HG02884 (cell line): ENCODE measurements at regions not wholly inside any gene's neighbourhood (a gene's known extent, or its start where the extent isn't known, plus 50 kb on each side); places are given as distances from the start of the nearest gene placed in this dataset.
"Not testable (repeated sequence)": the region's sequence is repeated elsewhere in the genome, so short reads cannot be mapped to it uniquely, and the experiment has no call there.

Source experiments
- ATAC-seq: cut with Tn5 transposase; IDR thresholded peaks from one replicate; pipeline ENCODE4 v1.9.1; 2021; ENCODE audit warnings: mild to moderate bottlenecking, moderate library complexity; ENCODE audit not compliant: unreplicated experiment

DNA sequence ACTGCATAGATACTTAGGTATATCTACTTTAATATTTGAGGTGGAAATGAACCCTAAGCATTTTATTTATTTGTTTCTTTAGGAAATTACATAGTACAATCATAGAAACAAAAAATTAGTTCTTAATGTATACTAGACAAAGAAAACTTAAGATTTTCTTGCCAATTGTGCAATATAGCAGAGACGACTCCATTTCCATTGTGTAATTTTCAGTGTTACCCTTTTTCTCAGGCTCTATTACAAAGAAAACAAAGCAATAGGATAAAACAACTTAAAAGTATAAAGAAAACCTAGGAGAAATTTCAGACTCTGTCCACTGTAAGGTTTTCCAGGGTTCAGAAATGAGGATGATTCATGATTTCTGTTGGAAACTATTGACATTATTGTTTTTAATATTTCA lies 89.0 kb upstream of the SERTAD2 start:
- no peak for ATAC-seq

DNA sequence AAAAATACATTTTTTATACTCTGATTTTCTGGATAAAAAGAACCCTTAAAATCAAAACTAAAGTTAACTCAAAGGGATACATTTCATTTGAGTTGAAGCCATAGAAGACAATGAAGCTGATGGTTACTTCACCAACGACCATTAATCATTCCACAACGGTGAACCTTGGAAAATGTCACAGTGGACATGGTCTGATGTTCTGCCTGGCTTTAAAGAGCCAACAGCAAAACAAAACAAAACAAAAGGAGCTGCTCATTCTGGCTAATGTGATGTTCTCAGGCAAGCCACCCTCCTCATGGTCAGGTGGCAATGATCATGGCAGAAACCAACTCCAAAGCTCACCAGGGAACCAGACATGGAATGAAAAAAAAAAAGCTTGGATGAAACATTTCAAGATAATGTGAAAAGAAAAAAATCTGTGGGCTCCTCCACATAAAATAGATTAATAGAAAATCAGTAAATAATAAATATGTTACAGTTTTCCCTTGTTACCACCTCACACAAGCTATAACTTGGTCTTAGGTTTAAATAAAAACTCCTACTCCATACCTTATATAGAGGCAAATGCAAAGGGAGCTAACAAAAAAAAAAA lies 90.1 kb upstream of the SERTAD2 start:
- no peak for ATAC-seq

DNA sequence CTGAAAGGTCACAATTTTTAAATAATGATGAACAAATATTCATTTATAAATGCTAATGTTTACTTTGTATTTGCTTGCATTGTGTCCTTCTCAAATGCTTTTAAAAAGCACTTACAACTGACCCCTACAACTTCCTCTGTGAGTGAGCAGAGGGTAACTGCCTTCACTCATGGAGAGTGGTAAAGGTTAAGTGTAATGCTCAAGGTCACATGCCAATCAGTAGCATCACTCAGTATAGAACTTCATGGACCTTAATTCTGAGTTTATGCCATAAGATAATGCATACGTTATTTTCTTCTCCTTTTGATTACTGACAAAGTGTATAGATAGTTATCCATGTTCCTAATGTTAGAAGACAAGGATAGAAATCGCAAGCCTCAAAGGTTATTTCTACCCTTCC lies 91.8 kb upstream of the SERTAD2 start:
- ATAC-seq = no peak

DNA sequence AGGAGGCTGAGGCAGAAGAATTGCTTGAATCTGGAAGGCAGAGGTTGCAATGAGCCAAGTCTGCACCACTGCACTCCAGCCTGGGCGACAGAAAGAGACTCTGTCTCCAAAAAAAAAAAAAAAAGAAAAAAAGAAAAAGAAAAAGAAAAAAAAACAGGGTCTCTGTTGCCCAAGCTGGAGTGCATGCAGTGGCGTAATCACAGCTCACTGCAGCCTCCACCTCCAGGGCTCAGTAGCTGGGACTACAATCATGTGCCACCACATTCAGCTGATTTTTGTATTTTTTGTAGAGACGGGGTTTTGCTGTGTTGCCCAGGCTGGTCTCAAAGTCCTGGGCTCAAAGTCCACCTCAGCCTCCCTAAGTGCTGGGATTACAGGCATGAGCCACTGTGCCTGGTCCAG lies 94.0 kb upstream of the SERTAD2 start:
- ATAC-seq = not testable (repeated sequence)

DNA sequence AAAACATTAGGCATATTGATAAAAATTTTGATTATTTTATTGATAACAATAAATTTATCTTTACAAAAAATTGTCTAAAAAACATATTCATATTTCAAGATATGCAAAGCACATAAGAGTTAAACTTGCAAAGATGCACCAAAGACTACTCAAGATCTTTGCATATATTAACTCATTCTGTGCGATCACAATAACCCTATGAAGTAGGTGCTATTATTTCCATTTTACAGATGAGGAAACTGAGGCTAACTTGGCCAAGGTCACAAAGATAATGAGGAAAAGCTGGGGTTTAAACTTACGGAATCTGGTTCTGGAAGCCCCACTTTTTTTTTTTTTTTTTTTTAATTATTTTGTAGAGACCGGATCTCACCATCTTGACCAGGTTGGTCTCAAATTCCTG lies 94.4 kb upstream of the SERTAD2 start:
- ATAC-seq = no peak

DNA sequence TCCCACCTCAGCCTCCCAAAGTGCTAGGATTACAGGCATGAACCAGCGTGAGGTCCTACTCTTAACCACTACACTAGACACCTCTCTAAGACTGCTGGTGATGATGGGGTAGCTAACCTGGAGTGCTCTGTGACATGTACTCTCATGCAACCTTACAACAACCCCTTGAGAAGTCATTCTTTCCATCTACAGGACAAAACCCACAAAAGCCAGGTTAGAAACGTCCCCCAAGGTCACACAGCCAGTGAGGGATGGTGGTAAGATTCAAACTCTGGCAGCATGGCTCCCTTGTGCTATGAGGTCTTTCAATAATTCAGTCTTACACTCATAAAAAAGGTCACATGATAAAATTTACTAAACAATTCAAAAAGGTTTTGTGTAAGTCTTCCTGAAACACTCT lies 94.8 kb upstream of the SERTAD2 start:
- ATAC-seq = no peak

DNA sequence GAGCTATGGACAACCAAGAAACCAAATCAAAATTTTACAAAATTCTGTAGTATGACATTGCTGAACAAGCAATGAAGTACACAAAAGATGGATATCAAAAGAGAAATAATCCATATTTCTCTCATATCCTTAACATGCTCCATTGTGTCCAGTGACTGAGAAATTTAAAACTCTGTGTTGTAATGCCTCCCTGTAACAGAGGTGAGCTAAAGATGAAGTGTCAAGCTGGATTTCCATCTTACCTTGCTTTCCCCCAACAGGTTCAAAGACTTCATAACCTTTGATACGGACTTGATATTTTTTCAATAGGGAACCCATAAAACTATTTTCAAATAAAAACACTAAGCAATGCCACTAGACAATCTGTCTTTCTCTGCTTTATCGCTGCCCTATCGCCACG lies 95.7 kb upstream of the SERTAD2 start:
- ATAC-seq = no peak

DNA sequence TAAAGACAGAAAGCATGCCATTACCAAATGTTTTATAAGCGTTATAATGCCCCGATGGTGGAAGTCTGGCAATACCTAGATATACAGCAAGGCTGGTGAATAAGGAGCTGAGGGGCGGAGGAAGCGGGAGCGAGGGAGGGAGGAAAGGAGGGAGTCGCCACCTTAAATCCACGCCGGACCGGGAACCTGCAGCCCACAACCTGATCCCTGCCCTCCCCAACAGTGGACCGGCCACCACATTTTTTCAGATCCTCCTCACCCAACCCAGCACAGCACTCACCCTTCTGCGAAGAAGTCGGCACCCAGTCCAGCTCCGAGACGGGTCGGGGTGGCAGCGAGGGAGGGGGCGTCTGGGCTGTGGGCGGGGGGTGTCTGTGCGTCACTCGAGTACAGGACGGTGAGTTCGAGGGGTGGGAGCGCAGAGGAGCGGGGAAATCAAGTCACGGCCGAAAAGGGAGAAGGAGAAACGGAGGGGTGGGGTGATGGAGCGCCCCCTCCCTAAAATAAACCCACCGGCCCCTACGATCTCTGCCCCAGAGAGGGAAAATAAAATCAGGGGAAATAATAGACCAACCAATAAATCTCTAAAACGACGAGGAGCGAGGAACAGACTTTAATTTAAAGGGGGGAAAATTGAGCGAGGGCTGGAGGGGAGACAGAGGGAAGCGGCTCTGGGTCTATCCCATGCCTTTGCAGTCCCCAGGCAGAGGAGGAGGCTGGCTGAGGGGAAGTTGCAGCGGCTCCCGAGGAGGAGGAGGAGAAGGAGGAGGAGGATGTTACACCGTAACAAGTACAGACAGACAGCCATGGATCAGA lies 96.5 kb upstream of the SERTAD2 start:
- no peak for ATAC-seq

DNA sequence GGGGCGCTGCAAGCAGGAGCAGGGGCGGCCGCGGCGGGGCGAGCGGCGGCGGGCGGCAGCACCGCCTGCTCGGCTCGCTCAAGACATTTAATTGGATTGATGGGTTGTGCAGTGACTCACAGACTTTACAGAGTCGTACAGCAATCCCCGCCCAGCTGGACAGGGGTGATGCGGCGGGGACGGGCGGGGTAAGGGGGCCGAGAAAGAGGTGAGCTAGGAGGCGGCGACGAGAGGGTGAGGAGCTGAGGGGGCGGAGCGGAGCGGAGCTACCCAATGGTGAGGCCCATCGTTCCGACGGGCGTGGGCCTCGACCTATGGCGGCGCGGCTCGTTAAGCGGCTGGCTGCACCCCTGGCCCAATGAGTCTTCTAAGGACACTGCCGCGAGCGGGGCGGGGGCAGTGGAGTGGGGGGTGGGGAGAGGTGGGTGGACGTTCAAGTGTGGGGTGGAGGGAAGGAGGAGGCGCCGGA lies 97.1 kb upstream of the SERTAD2 start:
- peak; percentile 82 for ATAC-seq

DNA sequence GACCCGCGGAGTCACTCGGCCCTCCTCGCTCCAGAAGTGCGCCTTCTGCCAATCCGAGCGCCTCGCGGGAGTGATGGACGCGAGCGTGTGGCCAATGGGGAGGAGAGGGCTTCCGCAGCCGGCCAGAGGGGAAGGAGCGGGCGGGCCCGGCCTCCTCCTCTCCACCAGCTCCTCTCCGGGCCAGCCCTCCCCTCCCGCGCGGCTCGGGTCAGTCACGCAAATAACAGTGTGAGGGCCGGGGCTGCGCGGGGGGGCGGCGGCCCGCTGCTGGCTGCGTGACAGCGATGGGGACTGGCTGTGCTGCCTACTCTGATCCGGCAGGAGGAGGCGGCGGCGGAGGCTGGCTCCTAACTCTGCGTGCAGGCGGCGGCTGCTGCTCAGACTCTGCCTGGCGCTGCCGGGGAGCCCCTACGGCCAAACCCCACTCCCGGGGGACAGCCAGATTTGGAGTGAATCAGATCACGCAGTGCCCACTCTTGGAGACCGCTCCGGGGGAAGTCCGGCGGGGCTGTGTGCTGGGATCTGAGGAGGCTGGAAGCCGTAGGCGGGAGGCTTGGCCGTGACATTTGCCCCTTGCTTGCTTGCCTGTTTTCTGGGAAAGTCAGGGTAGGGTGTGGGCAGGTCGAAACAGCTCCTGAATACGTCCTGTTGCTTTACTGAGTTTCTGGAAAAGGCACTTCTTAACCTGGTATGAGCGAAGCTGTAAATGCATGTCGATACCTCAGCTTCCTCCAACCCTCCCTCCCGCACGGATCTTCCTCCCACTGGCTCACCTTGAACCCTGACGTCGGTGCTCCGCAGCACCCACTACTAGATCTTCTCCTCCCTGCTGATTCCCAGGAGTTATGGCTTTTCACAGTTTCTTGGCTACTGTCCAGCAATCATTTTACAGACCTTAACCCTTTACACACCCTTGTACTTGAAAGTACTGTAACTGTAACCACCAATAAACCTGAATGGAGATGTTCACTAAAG lies 97.9 kb upstream of the SERTAD2 start:
- peak; percentile 78 for ATAC-seq

DNA sequence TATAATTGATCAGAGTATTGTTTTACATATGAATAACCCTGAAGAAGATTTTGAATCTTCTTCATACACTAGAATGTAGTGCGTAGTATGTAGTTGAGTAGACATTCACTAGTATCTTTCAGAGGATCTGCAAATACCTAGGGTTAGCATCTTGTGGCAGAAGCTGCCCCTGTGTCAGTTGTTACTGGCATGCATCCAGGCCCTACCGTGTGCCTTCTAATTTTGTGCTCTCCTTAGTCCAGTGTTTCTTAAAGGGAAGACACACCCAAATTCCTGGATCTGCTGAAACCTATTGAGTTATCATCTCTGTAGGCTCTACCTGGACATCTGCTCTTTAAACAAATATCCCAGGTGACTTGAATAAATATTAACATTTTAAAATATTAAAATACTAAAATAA lies 99.7 kb upstream of the SERTAD2 start:
- ATAC-seq = no peak

DNA sequence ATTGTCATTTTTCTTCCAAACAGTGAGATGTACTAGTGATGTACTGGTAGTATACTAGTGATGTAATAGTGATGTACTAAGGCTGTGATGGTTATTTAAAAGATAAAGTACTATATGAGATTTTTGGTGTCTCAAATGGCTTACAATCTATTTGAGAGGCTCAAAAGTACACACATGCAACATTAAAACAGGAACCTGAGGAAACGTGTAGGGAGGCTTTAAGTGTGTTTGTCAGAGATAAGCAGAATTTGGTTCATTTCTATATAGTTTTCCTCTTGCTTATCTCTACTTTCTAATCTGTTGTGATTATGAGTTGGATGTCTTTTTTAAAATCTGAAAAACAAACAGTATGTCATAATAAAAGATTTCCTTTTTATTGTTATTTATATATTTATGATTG lies 100.9 kb upstream of the SERTAD2 start:
- no peak for ATAC-seq

DNA sequence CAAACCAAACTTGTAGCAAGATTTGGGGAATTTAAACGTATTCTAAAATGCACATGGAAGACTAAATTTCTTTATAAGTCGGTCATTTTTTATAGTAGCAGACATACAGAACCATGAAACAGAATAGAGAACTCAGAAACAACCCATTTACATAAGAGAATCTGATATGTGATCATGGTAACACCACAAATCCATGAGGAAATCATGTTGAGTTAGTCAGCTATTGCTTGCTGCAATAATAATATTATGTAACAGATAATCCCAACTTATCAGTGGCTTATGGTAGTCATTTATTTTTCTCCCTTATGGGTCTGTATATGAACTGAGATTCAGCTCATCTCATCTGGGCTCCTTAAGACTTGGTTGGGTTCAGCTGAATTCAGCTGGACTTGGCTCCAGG lies 103.4 kb upstream of the SERTAD2 start:
- ATAC-seq = no peak

DNA sequence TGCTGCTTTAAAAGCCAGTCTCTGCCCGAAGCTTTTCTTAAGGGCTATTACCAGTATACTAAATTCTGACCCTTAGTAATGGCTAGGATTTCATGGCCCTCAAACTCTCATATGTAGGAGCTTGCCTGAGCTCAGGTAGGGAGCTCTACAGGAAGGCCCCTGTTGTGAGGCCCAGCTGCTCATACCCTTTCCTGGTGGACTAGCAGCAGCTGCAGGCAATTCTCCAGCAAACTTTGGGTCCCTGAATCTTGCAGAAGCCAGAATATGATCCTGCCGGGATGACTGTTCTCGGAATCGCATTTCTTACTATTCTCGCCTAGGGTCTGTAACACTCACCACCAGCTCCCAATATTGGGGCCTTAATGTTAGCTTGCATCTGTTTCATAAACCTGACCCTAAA lies 106.4 kb upstream of the SERTAD2 start:
- no peak for ATAC-seq

DNA sequence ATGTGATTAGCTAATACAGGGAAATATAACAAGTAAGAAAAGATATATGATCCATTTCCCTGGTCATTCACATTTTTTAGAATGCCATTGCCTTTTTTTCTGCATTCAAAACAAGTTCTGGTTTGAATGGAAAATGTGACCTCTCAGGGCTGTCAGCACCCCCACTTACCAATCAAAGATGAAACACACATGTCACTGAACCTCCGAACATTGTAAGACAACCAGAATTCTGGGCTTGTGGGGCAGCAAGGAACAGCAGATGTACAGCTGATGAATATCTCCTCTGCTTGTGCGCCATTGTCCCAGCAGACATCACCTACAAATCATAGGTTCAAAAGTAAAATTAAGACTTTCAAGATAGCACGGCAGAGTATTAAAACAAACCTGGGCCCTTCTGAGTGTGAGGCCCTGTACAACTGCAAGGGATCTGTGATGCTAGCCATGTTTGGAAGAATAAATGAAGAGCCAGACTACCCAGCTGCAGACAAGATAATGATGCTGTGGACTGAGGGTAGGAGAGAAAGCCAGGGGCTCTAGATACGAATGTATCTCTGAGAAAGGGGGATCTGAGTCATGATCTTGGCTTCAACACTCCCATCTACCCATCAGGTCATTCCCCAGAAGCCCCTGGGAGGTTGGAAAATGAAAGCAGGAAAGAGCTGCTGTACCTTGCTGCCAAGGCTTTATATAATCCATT lies 108.7 kb upstream of the SERTAD2 start:
- ATAC-seq = no peak

DNA sequence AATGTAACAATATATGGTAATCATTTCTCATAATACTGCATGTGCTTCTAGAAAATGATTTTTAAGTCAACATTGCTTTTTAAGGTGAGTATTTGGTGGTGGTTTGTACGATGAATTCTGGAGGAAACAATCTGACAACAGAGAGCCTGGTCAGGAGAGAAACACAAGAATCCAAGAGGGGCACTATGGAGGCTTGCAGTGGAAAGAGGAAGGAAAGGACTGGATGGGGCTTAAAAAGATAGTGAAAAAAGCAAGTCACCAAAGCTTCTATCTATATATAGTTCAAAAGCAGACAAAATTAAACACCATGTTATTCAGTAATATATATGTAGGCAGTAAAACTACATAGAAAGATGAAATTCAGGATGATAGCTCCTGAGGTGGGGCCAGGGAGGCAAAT lies 109.4 kb upstream of the SERTAD2 start:
- ATAC-seq = no peak

DNA sequence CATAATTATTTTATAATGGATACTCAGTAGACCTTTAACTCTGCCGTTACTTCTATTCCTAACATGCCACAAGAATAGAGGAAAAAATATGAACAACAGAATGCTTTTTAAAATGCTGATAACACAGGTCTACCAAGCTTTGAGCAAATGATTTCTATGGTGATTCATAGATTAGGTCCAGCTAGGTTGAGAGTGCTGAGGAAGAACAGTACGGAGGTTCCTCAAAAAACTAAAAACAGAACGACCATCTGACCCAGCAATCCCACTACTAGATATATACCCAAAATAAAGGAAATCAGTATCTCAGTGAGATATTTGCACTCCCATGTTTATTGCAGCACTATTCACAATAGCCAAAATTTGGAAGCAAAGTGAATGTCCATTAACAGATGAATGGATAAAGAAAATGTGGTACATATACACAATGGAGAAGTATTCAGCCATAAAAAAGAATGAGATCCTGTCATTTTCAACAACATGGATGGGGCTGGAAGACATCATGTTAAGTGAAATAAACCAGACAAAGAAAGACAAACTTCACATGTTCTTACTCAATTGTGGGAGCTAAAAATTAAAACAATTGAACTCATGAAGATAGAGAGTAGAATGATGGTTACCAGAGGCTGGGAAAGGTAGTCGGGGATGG lies 111.6 kb upstream of the SERTAD2 start:
- no peak for ATAC-seq

DNA sequence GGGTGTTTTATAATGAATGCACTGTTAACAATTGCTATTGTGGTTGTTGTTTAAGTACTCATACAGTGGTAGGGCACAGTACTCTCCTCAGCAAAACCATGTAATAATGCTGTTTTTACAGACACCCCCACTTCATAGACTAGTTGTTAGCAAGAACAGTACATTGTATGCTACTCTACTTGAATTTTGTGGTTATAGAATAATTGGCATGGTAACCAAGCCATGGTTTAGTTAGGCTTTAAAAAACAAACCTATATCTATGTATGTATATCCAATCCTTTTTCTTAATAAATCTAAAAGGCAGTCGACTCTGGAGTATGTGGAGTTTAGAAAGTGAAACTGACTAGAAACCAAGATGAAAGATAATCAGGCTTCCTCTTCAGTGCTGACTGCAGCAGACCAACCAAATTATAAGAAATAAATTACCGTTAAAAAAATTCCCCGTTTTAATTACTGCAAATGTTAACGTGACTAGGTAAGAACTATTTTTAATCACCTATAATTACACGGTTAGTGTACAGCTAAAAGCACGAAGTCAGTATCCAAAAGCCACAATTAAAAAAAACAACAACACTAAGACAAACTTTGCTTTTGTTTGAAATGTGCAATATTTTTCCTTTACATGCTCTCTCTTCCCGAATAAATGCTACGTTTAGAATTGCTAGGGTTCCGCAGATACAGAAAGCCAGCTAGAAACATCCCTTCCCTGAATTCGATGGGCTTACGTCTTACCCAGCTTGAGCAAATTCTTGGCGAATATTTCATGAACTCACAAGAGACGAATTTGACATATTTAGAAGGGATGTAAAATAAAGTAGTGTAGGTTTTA lies 113.3 kb upstream of the SERTAD2 start:
- peak; percentile 44 for ATAC-seq

DNA sequence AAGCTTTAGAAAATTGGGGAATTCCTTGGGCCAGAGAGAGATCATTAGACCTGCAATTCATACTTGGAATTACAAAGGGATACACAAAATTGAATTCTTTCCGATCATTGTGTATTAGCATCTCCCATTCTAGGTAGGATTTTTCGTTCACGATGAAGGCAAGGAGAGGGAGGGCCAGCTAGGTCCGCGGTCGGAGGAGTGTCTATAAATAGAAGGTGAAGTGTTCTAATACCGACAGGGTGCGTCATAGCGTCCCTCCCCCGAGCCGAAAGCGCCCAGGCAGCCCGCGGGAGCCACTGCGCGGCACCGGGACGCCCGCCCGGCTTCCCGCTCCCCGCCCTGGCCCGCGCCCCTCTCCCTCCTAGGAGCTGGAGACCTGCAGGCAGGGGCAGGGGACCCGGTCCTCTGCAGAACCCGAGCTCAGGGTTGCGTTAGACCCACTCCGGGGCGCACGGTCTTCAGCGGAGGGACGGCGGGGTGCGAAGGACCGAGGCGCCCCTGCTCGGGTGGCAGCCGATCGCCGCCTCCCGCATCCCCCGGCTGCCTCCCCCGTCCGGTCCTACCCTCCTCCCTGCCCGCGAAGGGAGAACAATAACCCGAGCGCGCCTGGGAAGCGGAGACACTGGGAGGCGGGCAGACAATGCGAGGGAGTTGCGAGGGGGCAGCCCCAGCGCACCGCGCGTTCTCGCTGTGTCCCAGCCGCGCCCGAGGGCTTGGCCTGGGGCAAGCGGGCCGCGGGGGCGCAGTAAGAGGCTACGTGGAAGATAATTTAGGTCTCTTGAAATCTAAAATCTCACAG lies 114.2 kb upstream of the SERTAD2 start:
- peak; percentile 83 for ATAC-seq
